ENCODE measurements at regions not wholly inside any gene's neighbourhood (a gene's known extent, or its start where the extent isn't known, plus 50 kb on each side); places are given as distances from the start of the nearest gene placed in this dataset.

DNA sequence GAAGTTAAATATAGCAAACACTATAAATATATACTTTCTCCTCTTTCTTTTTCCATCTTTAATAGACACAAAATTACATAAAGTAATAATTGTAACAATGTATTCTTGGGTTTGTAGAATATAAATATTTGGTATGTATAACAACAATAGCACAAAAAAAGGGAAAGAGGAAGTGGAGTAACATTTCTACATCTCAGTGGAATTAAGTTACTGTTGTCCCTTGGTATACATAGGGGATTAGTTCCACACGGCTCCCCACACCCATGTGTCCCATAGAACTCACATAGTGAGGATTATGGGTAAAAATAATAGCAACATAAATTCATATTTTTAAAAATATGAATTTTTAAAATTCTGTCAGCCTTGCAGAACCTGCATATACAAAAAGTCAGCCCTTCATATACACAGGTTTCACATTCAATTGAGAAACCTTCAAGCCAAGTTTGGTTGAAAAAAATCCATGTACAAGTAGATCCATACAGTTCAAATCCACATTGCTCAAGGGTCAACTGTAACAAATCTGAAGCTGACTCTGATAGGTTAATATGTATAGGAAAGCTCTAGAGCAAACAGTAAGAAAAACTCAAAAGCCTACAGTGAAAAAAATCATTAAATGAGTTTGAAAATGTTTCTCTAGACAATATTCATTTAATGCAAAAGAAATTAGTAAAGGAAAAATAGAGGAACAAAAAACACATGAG is 92.4 kb downstream of the HYCC1 start:
- Mint-ChIP-seq H3K4me1 (peaks cover 5% of the 10 kb centered on the region), H3K4me3 (no peak overlapping the region), H3K27ac (no peak overlapping the region), H3K9me3 (ENCODE audit: insufficient read depth) (no peaks in the 10 kb centered on the region), H3K27me3 (no peaks in the 10 kb centered on the region)
- H3K4me2 ChIP-seq (replicated peaks; ENCODE audit: low read depth, low read length, poor library complexity, severe bottlenecking), result no peak overlapping the region
- intact Hi-C loops (cut with micrococcal nuclease), result no loop called here
- no peaks in the 10 kb centered on the region for H4K20me1 ChIP-seq (ENCODE audit: control insufficient read depth, insufficient read depth, low read length, poor library complexity, severe bottlenecking)
- ChIA-PET CTCF (no interaction called here), POLR2A (no interaction called here)
- H3K27me3 ChIP-seq (replicated peaks in 1 of 4; ENCODE audit: control extremely low read depth in 1 of 4, control insufficient read depth in 3 of 4, insufficient read depth in 4 of 4, low read length in 3 of 4), result no peaks in the 10 kb centered on the region
- H3K36me3 ChIP-seq (replicated peaks in 1 of 2; ENCODE audit: control extremely low read depth in 1 of 2, control insufficient read depth in 1 of 2, extremely low read depth in 1 of 2, insufficient read depth in 2 of 2, low read length in 1 of 2), result no peaks in the 10 kb centered on the region
- no peak for TF ChIP-seq EZH2 (IDR thresholded peaks at IDR 0.05; ENCODE audit: borderline replicate concordance, insufficient read depth, low read depth, low read length, poor library complexity, severe bottlenecking)
- TF ChIP-seq, protein P1, sequence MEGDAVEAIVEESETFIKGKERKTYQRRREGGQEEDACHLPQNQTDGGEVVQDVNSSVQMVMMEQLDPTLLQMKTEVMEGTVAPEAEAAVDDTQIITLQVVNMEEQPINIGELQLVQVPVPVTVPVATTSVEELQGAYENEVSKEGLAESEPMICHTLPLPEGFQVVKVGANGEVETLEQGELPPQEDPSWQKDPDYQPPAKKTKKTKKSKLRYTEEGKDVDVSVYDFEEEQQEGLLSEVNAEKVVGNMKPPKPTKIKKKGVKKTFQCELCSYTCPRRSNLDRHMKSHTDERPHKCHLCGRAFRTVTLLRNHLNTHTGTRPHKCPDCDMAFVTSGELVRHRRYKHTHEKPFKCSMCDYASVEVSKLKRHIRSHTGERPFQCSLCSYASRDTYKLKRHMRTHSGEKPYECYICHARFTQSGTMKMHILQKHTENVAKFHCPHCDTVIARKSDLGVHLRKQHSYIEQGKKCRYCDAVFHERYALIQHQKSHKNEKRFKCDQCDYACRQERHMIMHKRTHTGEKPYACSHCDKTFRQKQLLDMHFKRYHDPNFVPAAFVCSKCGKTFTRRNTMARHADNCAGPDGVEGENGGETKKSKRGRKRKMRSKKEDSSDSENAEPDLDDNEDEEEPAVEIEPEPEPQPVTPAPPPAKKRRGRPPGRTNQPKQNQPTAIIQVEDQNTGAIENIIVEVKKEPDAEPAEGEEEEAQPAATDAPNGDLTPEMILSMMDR (IDR thresholded peaks at IDR 0.05), result no peak
- no peaks in the 10 kb centered on the region for H3K4me1 ChIP-seq (ENCODE audit: control insufficient read depth in 2 of 2, insufficient read depth in 2 of 2, low read length in 2 of 2)
- no peaks in the 10 kb centered on the region for H3K79me2 ChIP-seq (ENCODE audit: control insufficient read depth, insufficient read depth, low read length)
- no peak overlapping the region for H2AFZ ChIP-seq (ENCODE audit: insufficient read depth, low read depth, low read length, poor library complexity, severe bottlenecking)
- WGBS (ENCODE audit: insufficient coverage), result no CpG with 5 or more reads among the region's 1 CpG
- no peak overlapping the region for H3K4me3 ChIP-seq (ENCODE audit: control extremely low read depth in 1 of 5, extremely low read depth in 1 of 5, insufficient read depth in 1 of 5, low read depth in 2 of 5, low read length in 4 of 5)
- H3K9ac ChIP-seq (ENCODE audit: low read length), result no peak overlapping the region
- H3K27ac ChIP-seq (ENCODE audit: low read length in 2 of 2), result no peak overlapping the region
- no peak for ATAC-seq (ENCODE audit: low read depth)
- H3K9me3 ChIP-seq (ENCODE audit: control extremely low read depth in 1 of 3, control insufficient read depth in 2 of 3, insufficient read depth in 1 of 3, low read length in 2 of 3), result peaks cover 0 to 4% (median 0%) of the 10 kb centered on the region in 3 donors
- no peak for DNase-seq

DNA sequence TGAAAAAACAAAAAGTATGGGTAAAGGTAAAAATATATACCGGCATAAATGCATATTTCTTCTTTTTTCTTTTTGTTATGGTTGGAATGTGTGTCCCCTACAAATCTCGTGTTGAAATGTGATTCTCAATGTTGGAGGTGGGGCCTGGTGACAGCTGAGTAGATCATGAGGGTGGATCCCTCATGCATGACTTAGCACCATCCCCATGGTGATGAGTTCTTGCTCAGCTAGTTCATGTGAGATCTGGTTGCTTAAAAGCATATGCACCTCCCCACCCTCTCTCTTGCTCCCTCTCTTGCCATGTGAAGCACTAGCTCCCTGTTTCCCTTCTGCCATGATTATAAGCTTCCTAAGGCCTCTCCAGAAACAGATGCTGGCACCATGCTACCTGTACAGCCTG is 93.3 kb downstream of the HYCC1 start:
- ChIA-PET POLR2A (no interaction called here), CTCF (no interaction called here)
- ATAC-seq (ENCODE audit: low read depth) (peak; percentile 43), DNase-seq (no peak)
- no peaks in the 10 kb centered on the region for H3K36me3 ChIP-seq (replicated peaks in 1 of 2; ENCODE audit: control extremely low read depth in 1 of 2, control insufficient read depth in 1 of 2, extremely low read depth in 1 of 2, insufficient read depth in 2 of 2, low read length in 1 of 2)
- peaks cover 5% of the 10 kb centered on the region for H3K4me1 Mint-ChIP-seq
- no peak overlapping the region for H3K4me3 Mint-ChIP-seq
- WGBS (ENCODE audit: insufficient coverage), result no CpG with 5 or more reads among the region's 2 CpGs
- H3K27me3 Mint-ChIP-seq, result no peaks in the 10 kb centered on the region
- no peak overlapping the region for H3K9ac ChIP-seq (ENCODE audit: low read length)
- no peak for TF ChIP-seq EZH2 (IDR thresholded peaks at IDR 0.05; ENCODE audit: borderline replicate concordance, insufficient read depth, low read depth, low read length, poor library complexity, severe bottlenecking)
- TF ChIP-seq, protein P1 (IDR thresholded peaks at IDR 0.05), result no peak
- H3K27ac ChIP-seq (ENCODE audit: low read length in 2 of 2), result no peak overlapping the region
- H3K4me2 ChIP-seq (replicated peaks; ENCODE audit: low read depth, low read length, poor library complexity, severe bottlenecking), result no peak overlapping the region
- H3K9me3 Mint-ChIP-seq (ENCODE audit: insufficient read depth), result no peaks in the 10 kb centered on the region
- intact Hi-C loops (cut with micrococcal nuclease), result no loop called here
- peaks cover 0 to 4% (median 0%) of the 10 kb centered on the region in 3 donors for H3K9me3 ChIP-seq (ENCODE audit: control extremely low read depth in 1 of 3, control insufficient read depth in 2 of 3, insufficient read depth in 1 of 3, low read length in 2 of 3)
- no peaks in the 10 kb centered on the region for H3K4me1 ChIP-seq (ENCODE audit: control insufficient read depth in 2 of 2, insufficient read depth in 2 of 2, low read length in 2 of 2)
- H3K4me3 ChIP-seq (ENCODE audit: control extremely low read depth in 1 of 5, extremely low read depth in 1 of 5, insufficient read depth in 1 of 5, low read depth in 2 of 5, low read length in 4 of 5), result no peak overlapping the region
- H3K27me3 ChIP-seq (replicated peaks in 1 of 4; ENCODE audit: control extremely low read depth in 1 of 4, control insufficient read depth in 3 of 4, insufficient read depth in 4 of 4, low read length in 3 of 4), result no peaks in the 10 kb centered on the region
- no peaks in the 10 kb centered on the region for H3K79me2 ChIP-seq (ENCODE audit: control insufficient read depth, insufficient read depth, low read length)
- no peaks in the 10 kb centered on the region for H4K20me1 ChIP-seq (ENCODE audit: control insufficient read depth, insufficient read depth, low read length, poor library complexity, severe bottlenecking)
- no peak overlapping the region for H3K27ac Mint-ChIP-seq
- no peak overlapping the region for H2AFZ ChIP-seq (ENCODE audit: insufficient read depth, low read depth, low read length, poor library complexity, severe bottlenecking)

Data from B cell (primary cell).